Activated naive CD4-positive, alpha-beta T cell treated with anti-CD3 and anti-CD28 coated beads for 36 hours (primary cell): ENCODE measurements at regions not wholly inside any gene's neighbourhood (a gene's known extent, or its start where the extent isn't known, plus 50 kb on each side); places are given as distances from the start of the nearest gene placed in this dataset.
"Not testable (repeated sequence)": the region's sequence is repeated elsewhere in the genome, so short reads cannot be mapped to it uniquely, and the experiment has no call there.

Experiments used
- CTCF ChIA-PET: fragments of 350-600 bp; sonication (Branson Sonifier 250); formaldehyde crosslinking; loops from one replicate; lab custom pipeline; 2021; ENCODE audit warnings: antibody characterized with exemption; lab: Charles Lee
- DNase-seq: peaks from one replicate; pipeline ENCODE4 v3.0.0-alpha.2; 2020
- H3K27ac Mint-ChIP-seq: one replicate; pipeline ENCODE4 v1.8.0; 2021; ENCODE audit warnings: mild to moderate bottlenecking, mixed read lengths
- H3K27me3 Mint-ChIP-seq: one replicate; pipeline ENCODE4 v1.8.0; 2021; ENCODE audit warnings: low read depth, mixed read lengths
- H3K36me3 Mint-ChIP-seq: one replicate; pipeline ENCODE4 v1.8.0; 2021; ENCODE audit warnings: low read depth, mixed read lengths
- H3K4me1 Mint-ChIP-seq: one replicate; pipeline ENCODE4 v1.8.0; 2021; ENCODE audit warnings: low read depth, mixed read lengths
- H3K4me3 Mint-ChIP-seq: one replicate; pipeline ENCODE4 v1.8.0; 2021; ENCODE audit warnings: mild to moderate bottlenecking, moderate library complexity, mixed read lengths
- H3K9me3 Mint-ChIP-seq: one replicate; pipeline ENCODE4 v1.8.0; 2021; ENCODE audit warnings: mixed read lengths
- intact Hi-C: fragments of 100-400 bp; cut with micrococcal nuclease; formaldehyde crosslinking; loops from one replicate; pipeline ENCODE4 v1.15.1; 2023

DNA sequence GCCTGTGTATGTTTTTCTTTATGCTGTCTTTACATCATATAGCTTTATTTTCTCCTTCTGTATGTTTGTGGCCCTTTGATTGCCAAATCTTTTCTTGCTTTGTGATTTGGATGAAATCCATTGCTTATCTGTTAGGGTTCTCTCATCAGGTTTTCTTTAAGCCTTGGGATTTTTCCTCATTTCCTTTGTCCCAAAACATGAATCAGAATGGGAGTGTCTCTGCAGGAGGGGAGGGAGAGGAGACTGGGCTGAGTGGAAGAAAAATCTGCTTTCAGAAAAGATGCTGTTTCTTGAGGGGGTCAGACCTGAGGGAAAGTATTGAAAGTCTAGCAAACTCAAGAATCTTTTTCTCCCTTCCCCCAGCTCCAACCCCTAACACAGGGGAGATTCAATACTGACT lies 758.0 kb upstream of the MMS22L start:
- no peak for DNase-seq
- CTCF ChIA-PET: no interaction called here
- Mint-ChIP-seq H3K4me3 (no peak overlapping the region), H3K27me3 (no peaks in the 10 kb centered on the region), H3K27ac (no peak overlapping the region), H3K36me3 (no peaks in the 10 kb centered on the region), H3K9me3 (no peaks in the 10 kb centered on the region), H3K4me1 (no peaks in the 10 kb centered on the region)
- intact Hi-C loops: no loop called here

DNA sequence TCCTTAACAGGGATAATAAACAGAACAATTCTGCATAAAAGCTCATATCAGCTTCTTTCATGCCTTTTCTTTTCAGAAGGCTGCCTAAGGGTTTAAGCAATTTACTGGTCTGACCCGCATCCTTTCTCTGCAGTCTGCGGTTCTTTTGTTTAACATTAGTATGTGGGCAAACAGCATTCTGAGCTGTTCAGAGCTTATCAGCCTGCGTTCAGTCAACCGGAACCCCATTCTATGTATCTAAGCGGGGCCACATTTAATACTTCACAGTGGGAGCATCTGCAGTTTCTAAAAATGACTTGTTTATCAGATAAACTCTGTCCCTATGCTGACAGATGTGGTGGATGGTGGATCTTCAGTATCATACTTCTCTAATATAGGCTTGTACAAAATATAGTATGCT lies 758.9 kb upstream of the MMS22L start:
- Mint-ChIP-seq H3K4me3 (no peak overlapping the region), H3K27ac (no peak overlapping the region), H3K36me3 (no peaks in the 10 kb centered on the region), H3K4me1 (no peaks in the 10 kb centered on the region), H3K9me3 (no peaks in the 10 kb centered on the region), H3K27me3 (no peaks in the 10 kb centered on the region)
- CTCF ChIA-PET: no interaction called here
- intact Hi-C loops: no loop called here
- DNase-seq: no peak

DNA sequence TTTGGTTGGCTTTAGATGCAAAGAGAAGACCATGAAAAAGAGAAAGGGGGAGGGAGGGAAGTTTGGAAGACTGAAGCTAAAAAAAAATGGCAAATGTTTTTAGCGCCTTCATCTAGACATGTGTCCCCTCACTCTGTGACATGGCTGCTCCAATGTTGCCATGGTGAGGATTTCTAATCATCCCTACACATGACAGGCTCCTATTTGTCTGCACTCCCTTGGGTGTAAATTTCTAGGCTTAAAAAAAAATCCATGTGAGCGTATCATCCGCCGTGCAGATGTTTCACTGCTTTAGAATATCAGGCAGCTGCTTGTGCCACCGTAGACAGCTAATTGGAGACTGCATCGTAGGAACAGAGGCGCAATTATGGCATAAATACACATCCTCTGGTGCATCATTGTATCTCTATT lies 761.1 kb upstream of the MMS22L start:
- H3K4me1 Mint-ChIP-seq: no peaks in the 10 kb centered on the region
- DNase-seq: no peak
- H3K36me3 Mint-ChIP-seq: no peaks in the 10 kb centered on the region
- no peak overlapping the region for H3K4me3 Mint-ChIP-seq
- H3K9me3 Mint-ChIP-seq: no peaks in the 10 kb centered on the region
- intact Hi-C loops: no loop called here
- H3K27me3 Mint-ChIP-seq: no peaks in the 10 kb centered on the region
- CTCF ChIA-PET: no interaction called here
- H3K27ac Mint-ChIP-seq: no peak overlapping the region

DNA sequence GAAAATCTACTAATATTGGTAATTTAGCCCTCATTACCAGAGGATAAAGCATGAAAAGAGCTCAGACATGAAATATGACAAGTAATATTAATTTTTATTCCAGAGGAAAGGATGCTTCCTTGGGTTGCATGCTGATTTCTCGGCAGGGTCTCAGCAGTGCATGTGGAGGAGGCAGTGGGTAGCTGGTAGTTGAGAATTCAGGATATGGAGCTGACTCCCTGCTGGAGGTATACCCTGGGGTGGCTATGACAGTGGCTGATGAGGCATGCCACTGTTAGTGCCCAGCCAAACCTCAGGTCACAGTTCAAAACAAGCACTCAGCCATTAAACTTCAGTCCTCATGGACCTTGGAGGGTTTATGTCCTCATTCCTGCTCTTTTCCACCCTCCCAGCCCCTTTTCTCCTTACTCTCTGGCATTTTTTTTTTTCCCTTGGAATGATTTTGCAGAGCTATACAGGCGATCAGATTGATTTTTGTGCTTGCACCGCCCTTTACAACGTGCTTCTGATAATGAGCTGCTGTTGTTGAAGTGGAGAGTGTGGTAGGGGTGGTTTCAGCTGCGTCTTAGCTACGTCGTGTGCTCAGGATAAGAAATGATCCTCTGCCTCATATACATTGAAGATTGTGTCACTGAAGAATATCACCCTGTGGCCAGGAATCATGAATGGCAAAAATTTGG lies 761.9 kb upstream of the MMS22L start:
- H3K36me3 Mint-ChIP-seq: no peaks in the 10 kb centered on the region
- H3K9me3 Mint-ChIP-seq: no peaks in the 10 kb centered on the region
- H3K4me1 Mint-ChIP-seq: no peaks in the 10 kb centered on the region
- no peak for DNase-seq
- intact Hi-C loops: no loop called here
- CTCF ChIA-PET: no interaction called here
- H3K4me3 Mint-ChIP-seq: no peak overlapping the region
- no peak overlapping the region for H3K27ac Mint-ChIP-seq
- H3K27me3 Mint-ChIP-seq: no peaks in the 10 kb centered on the region

DNA sequence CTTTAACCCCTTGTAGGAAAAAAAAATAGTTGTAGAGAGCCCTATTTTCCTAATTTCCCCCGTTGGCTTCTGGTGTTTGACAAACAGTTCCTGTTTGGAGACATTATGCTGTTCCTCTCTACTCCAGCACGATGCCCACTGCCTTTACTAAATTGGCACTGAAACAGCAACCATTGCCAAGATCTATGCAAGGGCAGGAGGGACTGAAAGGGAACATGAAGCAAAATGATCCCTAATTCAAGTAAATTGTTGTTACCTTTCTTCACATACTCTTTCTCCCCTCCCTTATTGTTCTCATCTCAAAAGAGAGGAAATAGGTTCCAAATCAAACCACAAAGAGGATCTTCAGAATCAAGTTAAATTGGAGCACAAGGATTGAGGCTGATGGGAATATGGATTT lies 764.1 kb upstream of the MMS22L start:
- no peaks in the 10 kb centered on the region for H3K27me3 Mint-ChIP-seq
- H3K4me3 Mint-ChIP-seq: no peak overlapping the region
- H3K36me3 Mint-ChIP-seq: no peaks in the 10 kb centered on the region
- H3K27ac Mint-ChIP-seq: no peak overlapping the region
- no peaks in the 10 kb centered on the region for H3K4me1 Mint-ChIP-seq
- CTCF ChIA-PET: no interaction called here
- intact Hi-C loops: no loop called here
- no peak for DNase-seq
- no peaks in the 10 kb centered on the region for H3K9me3 Mint-ChIP-seq

DNA sequence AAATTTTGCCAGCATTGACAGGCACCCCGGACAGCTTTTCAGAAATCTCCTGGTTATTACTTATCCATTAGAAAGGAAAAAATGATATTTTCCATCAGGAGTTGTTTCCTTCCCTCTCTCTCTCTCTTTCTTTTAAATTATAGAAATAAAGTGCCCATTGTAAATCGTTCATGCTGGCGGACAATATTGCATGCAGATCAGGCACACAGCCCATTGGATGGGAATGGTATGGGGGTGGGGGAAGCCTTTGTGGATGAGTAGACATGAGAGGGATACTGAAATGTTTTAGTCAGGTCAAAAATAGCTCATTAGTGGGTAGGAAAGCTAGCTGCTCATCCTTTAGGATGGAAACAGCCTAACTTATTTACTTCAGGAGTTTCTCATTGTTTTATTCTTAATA lies 764.9 kb upstream of the MMS22L start:
- CTCF ChIA-PET: no interaction called here

DNA sequence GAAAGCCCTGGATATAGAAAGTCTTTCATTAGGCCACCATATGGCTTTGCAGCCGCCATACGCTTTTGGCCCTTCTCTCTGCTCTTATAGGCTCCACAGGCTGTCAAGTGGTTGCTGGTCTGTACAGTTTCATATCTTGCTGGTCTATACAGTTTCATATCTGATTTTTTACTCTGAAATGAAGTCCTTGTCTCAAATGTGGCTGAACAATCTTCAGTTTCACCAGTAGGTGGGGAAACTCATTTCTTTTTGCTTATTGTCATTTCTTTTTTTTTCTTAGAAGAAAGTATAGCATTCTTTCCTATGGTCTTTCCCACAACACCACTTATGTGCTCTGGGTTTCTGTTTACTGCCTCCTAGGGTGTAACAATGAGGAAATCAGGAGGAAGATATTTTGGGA lies 771.4 kb upstream of the MMS22L start:
- intact Hi-C loops: loop anchor here (10.0 kb wide), 1 partner anchor 790 kb away; no protein-coding TSS in a partner anchor
- no peak overlapping the region for H3K27ac Mint-ChIP-seq
- no peaks in the 10 kb centered on the region for H3K4me1 Mint-ChIP-seq
- CTCF ChIA-PET: no interaction called here
- no peak overlapping the region for H3K4me3 Mint-ChIP-seq
- H3K9me3 Mint-ChIP-seq: no peaks in the 10 kb centered on the region
- DNase-seq: no peak
- H3K36me3 Mint-ChIP-seq: no peaks in the 10 kb centered on the region
- no peaks in the 10 kb centered on the region for H3K27me3 Mint-ChIP-seq

More for the DNA sequence above, 764.9 kb upstream of the MMS22L start:
- no peaks in the 10 kb centered on the region for H3K27me3 Mint-ChIP-seq
- no peak overlapping the region for H3K4me3 Mint-ChIP-seq
- DNase-seq: no peak
- intact Hi-C loops: no loop called here
- no peaks in the 10 kb centered on the region for H3K36me3 Mint-ChIP-seq
- no peak overlapping the region for H3K27ac Mint-ChIP-seq
- H3K9me3 Mint-ChIP-seq: no peaks in the 10 kb centered on the region
- no peaks in the 10 kb centered on the region for H3K4me1 Mint-ChIP-seq

DNA sequence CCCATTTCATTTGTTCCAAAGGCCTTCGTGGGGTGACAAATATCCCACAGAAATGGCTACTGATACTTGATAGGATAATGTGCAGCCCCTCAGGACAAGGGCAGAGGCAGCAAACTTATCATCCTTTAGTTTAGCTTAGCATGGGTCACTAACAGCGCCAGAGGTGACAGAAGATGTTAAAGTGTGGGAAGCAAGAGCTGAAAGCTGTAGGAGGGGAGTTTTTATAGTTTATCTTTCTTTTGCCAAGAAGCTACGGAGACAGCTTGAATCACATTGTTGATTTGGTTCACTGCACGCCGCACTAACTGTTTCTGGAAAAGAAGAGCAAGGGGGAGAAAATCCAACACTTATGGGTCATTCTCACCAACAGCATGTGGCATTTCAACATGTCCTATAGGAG lies 773.9 kb upstream of the MMS22L start:
- H3K36me3 Mint-ChIP-seq: no peaks in the 10 kb centered on the region
- H3K4me1 Mint-ChIP-seq: no peaks in the 10 kb centered on the region
- CTCF ChIA-PET: no interaction called here
- H3K9me3 Mint-ChIP-seq: peaks cover 2% of the 10 kb centered on the region
- no peak for DNase-seq
- H3K27me3 Mint-ChIP-seq: no peaks in the 10 kb centered on the region
- no peak overlapping the region for H3K4me3 Mint-ChIP-seq
- intact Hi-C loops: loop anchor here (10.0 kb wide), 1 partner anchor 788 kb away; no protein-coding TSS in a partner anchor
- no peak overlapping the region for H3K27ac Mint-ChIP-seq

DNA sequence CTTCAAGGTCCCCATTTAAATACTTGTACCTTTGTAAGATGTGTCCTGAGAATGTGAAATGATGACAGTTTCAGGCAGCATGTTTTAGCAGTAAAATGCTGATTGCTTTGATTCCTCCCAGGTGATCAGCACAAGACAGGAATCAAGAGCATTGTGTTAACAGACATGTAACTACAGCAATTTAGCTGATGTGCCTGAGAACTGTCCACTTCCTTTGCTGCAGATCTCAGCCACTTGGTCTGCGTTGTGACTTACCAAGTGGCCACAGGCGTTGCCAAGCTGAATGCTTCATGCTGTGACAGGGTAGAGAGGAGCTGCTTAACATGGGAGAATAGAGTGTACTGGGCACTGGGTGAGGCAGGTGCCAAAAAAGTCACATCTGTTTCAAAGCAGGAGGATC lies 767.0 kb upstream of the POU3F2 start:
- peaks cover 6% of the 10 kb centered on the region for H3K9me3 Mint-ChIP-seq
- H3K27me3 Mint-ChIP-seq: peaks cover 2% of the 10 kb centered on the region
- intact Hi-C loops: no loop called here
- H3K36me3 Mint-ChIP-seq: no peaks in the 10 kb centered on the region
- CTCF ChIA-PET: interaction anchor here (0.6 kb wide), 1 partner anchor 42 kb away, joined by 6 read pairs; no protein-coding TSS in a partner anchor
- H3K4me1 Mint-ChIP-seq: no peaks in the 10 kb centered on the region
- no peak for DNase-seq
- H3K27ac Mint-ChIP-seq: no peak overlapping the region
- H3K4me3 Mint-ChIP-seq: no peak overlapping the region

DNA sequence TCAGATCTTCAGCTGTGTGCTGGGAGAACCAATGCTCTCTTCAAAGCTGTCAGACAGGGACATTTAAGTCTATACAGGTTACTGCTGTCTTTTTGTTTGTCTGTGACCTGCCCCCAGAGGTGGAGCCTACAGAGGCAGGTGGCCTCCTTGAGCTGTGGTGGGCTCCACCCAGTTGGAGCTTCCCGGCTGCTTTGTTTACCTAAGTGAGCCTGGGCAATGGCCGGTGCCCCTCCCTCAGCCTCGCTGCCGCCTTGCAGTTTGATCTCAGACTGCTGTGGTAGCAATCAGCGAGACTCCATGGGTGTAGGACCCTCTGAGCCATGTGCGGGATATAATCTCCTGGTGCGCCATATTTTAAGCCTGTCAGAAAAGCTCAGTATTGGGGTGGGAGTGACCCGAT lies 745.8 kb upstream of the POU3F2 start:
- H3K4me3 Mint-ChIP-seq, intact Hi-C loops, DNase-seq, CTCF ChIA-PET, H3K27ac Mint-ChIP-seq, H3K36me3 Mint-ChIP-seq, H3K9me3 Mint-ChIP-seq, H3K4me1 Mint-ChIP-seq, H3K27me3 Mint-ChIP-seq: not testable (repeated sequence)

DNA sequence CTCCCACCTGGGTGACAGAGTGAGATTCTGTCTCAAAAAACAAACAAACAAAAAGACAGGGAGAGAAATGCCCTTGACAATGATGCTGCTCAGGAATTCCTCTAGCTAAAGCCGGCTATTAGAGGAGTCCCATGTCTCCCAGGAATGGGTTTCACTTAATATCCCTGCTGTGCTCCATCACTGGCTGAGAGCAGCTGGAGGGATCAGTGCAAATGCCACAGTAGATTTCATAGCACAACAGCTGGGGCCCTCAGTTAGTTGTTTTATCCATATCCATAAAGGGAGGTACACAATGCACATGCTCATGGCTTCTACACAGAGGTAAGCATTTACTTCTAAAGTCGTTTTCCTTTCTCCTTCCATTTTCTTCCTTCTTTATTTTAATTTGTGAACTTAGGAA lies 742.0 kb upstream of the POU3F2 start:
- Mint-ChIP-seq H3K27me3 (no peaks in the 10 kb centered on the region), H3K4me3 (no peak overlapping the region)
- CTCF ChIA-PET: no interaction called here

DNA sequence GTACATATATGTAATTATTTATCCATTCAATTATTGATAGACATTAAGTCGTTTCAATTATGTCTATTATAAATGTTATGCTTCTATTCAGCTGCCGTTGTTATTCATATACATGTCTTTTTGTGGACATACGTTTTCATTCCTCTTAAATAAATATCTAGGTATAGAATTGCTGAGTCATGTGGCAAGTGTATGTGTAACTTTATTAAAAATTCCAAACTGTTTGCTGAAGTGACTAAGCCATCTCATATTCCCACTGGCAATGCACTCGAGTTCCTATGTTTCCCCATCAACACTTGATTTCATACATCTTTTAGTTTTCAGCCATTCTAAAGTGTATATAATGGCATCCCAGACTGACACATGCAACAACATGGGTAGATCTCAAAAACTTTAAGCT lies 739.7 kb upstream of the POU3F2 start:
- intact Hi-C loops: no loop called here
- CTCF ChIA-PET: no interaction called here
- DNase-seq: no peak
- Mint-ChIP-seq H3K9me3 (peaks cover 1% of the 10 kb centered on the region), H3K4me1 (no peaks in the 10 kb centered on the region), H3K27me3 (no peaks in the 10 kb centered on the region), H3K36me3 (no peaks in the 10 kb centered on the region), H3K27ac (no peak overlapping the region), H3K4me3 (no peak overlapping the region)

More for the DNA sequence above, 742.0 kb upstream of the POU3F2 start:
- intact Hi-C loops: no loop called here
- no peaks in the 10 kb centered on the region for H3K36me3 Mint-ChIP-seq
- H3K9me3 Mint-ChIP-seq: peaks cover 4% of the 10 kb centered on the region
- no peak for DNase-seq
- H3K4me1 Mint-ChIP-seq: no peaks in the 10 kb centered on the region
- no peak overlapping the region for H3K27ac Mint-ChIP-seq

DNA sequence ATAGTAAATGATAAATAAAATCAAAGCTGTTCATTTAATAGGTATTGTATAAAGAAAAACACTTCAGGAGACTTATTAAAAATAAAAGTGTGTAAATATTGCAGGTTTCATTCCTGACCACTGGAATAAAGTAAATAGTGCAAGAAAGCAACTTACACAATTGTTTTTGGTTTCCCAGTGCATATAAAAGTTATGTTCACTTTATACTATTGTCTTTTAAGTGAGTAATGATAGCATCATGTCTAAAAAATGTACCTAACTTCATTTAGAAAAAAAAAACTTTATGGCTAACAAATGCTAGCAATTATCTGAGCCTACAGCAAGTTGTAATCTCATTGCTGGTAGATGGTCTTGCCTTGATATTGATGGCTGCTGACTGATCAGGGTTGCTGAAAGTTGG lies 726.6 kb upstream of the POU3F2 start:
- no peaks in the 10 kb centered on the region for H3K27me3 Mint-ChIP-seq
- no peak for DNase-seq
- CTCF ChIA-PET: no interaction called here
- H3K9me3 Mint-ChIP-seq: peaks cover 3% of the 10 kb centered on the region
- no peak overlapping the region for H3K4me3 Mint-ChIP-seq
- H3K36me3 Mint-ChIP-seq: no peaks in the 10 kb centered on the region
- H3K27ac Mint-ChIP-seq: no peak overlapping the region
- H3K4me1 Mint-ChIP-seq: no peaks in the 10 kb centered on the region
- intact Hi-C loops: no loop called here
